Stimulated activated CD4-positive, alpha-beta T cell treated with anti-CD3 and anti-CD28 coated beads, Interleukin-4, amount 100 ng/mL, for 4 hours (primary cell): ENCODE measurements at regions not wholly inside any gene's neighbourhood (a gene's known extent, or its start where the extent isn't known, plus 50 kb on each side); places are given as distances from the start of the nearest gene placed in this dataset.

Experiments
- DNase-seq, 2 experiments: peaks; one replicate each; pipeline ENCODE4 v3.0.0-alpha.2; 2020

DNA sequence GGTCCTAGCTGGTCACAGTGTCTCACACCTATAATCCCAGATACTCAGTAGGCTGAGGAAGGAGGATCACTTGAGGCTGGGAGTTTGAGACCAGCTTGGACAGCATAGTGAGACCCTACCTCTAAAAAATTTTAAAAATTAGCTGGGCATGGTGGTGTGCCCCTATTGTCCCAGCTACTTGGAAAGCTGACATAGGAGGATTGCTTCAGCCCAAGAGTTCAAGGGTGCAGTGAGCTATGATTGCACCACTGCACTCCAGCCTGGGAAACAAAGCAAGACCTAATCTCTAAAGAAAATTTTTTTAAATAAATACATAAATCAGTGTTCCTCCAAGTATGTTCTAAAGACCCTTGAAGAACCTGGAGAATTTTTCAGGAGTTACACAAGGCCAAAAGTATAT, 50.6 kb upstream of the GNAO1 start:
- no peak for DNase-seq

DNA sequence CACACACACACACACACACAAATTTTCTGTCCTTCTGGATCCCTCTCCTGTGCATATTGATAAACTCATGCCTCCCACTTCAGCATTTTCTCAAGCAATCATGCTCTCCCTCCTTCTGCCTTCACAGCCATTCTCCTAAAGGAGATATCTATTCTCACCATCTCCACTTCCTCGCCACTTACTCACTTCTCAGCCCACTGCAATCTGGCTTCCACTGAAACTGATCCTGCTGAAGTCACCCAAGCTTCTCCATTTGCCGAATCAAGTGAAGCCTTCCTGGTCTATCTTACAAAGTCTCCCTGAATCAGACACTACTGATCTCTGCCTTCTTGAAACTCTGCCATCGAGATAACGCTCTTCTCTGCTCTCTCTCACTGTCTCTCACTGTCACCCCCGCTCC, 54.0 kb upstream of the GNAO1 start:
- no peak for DNase-seq

DNA sequence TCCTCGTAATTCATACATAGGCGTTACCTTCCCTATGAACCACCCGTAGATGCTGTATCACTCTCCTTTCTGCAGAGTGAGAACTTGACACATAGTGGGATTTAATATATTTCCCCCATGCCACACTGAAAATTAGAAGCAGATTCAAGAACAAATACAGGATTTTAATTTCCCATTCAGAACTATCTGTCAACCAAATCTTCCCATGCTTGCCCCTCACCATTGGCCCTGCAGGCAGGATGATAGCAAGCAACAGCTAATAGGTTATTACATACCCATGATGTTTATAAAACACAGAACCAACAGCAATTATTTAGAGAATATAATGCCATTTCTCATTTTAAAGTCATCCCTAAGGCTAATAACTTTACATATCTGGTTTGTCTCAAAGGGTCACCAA, 55.0 kb upstream of the GNAO1 start:
- no peak for DNase-seq

DNA sequence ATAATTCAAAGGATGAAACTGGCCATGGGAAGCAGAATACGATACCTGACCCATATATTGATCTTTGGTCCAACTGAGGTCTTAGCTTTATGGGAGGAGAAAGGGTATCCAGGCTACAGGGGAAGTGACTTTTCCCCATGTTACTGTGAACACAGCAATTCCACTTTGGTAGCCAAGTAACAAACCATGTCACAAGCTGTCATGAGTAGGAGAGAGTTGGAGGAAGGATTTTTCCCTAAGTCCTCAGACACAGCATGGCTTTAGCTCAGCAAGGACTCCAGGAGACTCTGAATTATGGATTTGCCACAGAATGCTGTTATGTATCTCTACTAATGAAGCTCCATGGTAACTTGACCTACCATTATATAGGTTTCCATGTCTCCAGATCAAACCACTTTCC, 56.5 kb upstream of the GNAO1 start:
- no peak for DNase-seq

DNA sequence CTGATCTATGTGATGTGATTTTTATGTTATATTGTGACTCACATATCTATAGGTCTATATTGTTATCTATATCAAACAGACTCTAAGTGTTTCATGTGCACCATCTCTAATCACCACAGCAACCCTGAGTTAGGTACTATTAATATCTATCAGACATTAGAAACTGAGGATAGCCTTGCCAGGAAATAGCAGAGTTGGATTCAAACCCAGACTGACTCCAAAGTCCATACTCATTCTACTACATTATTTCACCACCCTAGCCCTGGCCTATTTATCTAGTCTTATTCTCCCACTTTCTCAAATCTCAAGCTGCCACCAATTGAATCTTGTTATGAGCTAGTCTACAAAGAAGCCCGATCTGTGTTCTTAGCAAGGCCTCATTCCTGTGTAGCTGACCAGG, 65.4 kb upstream of the GNAO1 start:
- no peak for DNase-seq

DNA sequence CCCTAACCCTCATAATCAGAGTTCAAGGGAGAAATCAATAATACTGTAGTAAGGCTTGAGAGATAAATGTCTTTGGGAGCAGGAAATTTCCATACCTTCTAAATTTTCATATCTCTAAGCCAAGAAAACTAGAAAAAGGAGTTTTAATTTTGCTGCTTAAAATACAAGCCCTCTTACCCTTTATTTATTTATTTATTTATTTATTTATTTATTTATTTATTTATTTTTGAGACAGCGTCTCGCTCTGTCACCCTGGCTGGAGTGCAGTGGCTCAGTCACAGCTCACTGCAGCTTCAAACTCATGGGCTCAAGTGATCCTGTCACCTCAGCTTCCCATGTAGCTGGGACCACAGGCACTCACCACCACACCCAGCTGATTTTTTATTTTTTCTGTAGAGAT, 69.0 kb upstream of the GNAO1 start:
- DNase-seq = no peak

DNA sequence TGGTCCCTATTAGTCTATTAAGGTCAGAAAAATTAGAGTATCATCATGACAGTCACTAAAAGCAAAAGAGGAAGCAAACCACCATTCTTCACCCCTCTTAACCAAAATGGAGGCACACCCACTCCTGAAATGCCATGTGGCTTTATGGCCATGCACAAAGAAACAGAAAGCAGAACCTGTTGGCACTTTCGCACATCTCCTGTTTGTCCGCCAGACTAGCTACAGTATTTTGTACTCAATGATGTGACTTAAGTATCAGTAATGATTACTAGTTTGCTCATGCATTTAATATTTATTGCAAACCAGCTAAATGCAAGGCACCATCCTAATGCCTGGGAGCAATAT, 70.2 kb upstream of the GNAO1 start:
- DNase-seq = no peak

DNA sequence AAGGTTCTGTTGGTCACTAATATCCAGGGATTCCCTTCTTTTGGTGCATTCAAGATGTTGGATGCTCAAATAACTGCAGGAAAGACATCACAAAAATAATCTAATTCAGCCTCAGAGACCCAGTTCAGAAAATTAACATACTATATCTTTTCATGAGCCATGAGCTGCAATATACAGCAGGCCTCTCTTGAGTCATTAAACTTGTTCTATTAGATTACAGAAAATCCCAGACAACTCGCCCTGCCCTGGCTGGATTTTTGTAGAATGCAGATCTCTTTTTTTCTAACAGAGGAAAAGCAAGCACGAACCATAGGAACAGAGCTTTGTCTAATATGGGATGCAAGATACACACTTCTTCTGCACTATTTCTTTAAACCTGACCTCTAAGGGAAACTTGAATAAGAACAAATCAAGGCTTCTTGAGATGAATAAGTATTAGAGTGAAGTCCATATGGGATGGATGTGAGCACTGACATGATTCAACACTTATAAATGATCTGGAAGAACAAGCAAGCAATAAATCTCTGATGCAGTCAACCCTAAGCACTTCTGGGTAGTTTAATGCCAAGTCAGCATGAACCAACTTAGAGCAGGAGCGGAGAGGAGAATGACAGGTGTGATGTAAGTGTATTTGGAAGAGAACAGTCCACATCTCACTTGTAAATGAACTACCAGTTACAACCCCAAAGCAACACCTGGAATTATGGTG, 70.7 kb upstream of the GNAO1 start:
- no peak for DNase-seq

DNA sequence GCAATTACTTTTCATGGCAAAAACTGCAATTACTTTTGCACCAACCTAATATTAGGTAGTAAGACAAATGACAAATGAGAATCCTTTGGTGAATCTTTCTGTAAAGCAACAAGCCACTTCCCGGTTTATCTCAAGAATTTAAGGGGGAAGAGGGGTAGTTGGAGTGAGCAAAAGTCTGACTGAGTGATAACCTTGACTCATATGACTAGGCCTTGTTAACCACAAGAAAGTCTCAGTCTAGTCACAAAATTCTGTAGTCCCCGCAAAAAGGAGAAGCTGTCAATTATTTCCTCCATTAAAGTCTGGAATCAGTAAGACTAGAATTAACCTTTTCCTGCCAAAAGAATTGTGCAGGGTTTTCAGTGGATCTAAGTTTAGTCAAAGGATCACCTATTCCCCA, 72.2 kb upstream of the GNAO1 start:
- no peak for DNase-seq

DNA sequence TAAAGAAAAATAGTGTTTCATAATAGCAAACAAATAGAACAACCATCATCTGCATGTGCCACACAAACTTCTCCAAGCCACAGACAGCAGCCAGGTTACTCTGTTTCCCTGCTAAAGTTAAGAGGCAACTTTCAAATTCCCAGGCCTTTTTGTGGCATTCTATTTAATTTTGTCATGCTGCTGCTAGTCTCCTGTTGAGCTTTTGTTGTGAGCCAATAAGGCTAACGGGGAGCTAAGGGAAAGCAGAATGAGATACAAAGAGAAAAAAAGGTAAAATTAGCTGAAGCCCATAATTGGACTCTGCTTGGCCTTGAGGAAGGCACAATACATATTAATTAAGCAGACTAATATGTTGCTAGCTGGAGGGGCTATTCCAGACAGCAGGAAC, 74.7 kb upstream of the GNAO1 start:
- DNase-seq = no peak

DNA sequence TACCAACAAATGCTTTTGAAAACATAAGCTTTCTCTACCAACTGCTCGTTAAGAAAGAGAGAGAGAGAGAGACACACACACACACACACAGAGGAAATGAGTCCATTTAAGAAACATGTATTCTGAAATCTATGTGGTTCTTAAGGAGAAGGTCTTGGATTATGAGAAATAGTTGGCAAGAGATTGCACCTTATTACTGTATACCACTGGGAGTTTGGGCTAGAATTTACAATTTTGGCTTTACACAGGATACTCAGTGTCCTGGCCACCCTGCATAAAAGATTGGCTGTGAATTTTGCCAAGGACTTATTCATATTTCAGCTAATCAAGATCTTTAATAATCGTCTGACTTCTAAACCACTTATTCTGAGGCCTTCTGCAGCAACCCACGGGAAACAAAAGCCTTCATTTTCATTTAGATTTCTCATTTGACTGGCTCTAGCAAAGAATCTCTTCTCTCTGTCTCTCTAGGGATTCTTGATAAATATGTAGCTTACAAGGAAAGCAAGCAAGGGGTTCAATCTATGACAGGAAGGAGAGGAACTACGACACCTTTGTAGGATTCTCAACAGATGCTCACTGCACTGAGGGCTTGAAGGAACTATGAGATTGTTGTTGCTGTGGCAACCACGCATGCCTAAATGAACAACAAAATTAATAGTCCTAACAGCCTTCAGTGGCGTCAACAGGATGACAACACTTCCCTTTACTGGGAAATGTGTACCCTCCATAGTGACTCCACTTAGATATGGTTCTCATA, 75.3 kb upstream of the GNAO1 start:
- no peak for DNase-seq

DNA sequence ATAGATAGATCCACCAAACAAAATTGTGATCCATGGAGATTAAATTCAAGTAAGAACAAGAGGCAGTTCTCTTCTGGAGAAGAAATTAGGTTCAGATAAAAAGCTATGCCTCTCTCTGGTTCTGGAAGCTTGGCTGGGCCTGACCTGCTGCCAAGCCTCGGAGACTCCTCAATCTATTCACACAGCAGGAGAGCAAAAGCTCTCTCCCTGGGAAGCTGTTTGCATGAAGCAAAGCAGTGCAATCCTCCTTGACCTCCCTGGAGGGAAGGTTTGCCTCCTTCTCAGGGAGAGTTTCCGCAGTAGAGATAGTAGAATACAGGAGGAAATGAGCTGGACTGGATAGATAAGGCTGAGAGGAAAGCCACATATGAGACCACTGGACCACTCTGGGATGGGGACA, 78.1 kb upstream of the GNAO1 start:
- DNase-seq = no peak

DNA sequence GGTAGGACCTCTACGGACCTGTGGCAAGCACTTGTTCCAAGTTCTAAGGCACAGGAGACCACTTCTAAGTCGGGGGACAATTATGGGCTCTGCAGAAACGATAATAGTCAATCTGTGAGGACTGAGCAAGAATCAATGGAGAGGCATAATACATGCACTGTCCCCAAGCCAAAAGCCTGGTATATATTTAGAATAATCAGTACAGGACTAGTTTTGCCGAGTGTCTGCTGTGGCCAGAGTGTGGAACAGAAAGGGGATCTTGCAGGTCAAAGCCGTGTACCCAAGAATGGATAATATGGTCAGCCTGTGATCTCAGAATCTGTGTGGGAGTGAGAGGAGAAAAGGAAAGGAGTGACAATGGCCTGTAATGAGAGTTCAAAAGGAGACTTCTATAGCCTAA, 80.2 kb upstream of the GNAO1 start:
- no peak for DNase-seq

DNA sequence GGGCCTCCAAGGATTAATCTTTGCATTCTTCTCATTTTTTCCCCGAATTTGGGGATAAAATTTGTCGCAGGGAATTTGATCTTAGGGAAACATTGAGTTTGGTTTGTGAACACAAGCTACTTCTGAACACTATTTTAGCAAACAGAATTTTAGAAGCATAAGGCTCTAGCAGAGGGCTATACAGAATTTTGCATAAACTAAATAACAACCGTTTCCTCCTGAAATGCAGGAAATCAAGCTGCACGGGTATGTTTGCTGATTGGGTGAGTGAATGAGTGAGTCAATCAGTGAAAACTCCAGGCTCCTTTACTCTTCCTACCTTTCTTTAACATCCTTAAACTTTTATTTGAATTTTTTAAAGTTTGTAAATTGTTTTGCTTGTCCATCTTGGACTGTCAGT, 81.3 kb upstream of the GNAO1 start:
- no peak for DNase-seq

DNA sequence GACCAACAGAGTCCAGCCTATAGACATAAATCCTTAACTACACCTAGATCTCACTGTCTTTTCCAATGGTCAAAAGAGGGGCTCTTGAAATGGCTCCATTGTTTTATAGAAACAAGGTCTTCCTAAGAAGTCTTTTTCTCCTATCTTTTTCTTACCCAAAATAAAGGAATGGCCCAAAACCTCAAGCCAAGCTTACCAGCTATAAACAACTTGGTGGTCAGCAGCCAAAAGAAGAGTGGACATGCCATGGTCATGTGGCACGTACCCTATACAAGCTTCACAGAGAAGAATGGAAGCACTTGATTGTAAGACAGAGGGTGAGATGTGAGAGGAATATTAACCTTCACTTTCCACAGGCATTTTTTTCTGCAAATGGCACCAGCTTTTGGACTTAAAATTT, 82.1 kb upstream of the GNAO1 start:
- DNase-seq = no peak

DNA sequence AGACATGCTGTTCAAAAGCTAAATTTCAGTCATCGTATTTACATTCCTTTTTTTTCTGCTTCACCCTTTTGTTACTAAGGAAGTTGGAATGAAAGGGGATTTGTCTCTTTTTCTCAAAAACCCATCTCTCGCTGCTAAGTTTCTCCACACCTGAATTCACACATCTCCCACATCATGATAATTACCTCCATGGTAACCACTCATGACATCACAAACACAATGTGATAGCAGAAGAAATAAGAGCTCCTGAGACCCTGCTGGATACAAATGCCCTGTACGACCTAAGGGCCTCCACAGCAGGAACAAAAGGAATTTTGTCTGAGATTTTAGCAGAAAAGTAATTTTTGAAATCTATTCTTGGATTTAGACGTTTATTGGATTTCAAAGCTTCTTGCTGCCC, 82.6 kb upstream of the GNAO1 start:
- no peak for DNase-seq

DNA sequence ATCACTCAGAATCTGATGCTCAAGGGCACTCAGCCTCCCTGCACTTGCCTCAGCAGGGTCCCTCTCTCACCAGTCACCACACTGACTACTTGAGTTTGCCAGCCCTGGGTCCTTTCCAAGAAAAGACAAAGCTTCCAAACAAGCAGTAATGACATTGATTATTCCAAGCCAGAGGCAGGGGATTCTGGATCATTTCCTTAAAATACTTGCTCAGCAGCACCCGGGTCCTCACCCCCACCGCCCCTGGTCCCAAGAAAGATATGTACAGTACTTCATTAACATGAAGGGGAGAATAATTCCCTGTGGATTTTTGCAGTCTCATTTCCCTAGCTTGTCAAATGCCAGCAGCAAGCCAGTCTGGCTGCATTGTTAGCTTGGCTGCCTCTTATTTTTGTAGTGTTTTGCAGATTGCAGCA, 83.2 kb upstream of the GNAO1 start:
- DNase-seq = no peak

DNA sequence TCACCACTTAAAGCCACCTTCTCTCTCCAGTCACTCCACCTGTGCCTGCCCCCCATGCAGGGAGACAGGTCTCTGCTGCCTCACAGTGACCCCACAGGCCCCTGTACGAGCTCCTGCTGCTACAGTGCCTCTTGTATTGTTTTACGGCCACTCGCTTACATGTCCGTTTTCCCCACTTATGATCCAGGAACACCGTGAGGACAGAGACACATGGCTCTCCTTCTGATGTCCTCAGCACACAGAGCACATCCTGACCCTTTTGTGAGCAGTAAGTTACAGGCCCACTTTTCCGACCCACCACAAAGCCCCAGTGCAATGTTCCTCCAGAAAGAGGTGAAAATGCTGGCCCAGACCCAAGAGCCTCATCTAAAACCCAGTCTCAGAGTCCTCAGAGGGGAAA, 84.8 kb upstream of the GNAO1 start:
- DNase-seq = no peak

DNA sequence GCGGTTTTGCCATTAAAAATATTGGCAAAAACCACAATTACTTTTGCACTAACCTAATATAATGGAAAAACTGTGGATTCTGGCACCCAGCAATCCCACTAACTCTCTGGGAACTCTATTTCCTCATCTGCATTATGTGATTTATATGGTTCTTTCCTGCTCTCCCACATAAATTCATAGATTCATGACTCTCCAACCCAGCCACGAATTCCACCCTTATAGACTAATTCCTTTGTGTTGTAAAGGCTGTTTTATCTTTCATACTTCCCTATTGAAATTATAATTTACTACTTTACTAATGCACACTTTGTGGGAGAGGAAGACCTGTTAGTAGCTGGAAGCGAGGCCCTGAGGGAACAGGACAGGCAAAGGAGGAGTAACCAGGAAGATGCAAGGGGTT, 88.4 kb upstream of the GNAO1 start:
- DNase-seq = no peak

DNA sequence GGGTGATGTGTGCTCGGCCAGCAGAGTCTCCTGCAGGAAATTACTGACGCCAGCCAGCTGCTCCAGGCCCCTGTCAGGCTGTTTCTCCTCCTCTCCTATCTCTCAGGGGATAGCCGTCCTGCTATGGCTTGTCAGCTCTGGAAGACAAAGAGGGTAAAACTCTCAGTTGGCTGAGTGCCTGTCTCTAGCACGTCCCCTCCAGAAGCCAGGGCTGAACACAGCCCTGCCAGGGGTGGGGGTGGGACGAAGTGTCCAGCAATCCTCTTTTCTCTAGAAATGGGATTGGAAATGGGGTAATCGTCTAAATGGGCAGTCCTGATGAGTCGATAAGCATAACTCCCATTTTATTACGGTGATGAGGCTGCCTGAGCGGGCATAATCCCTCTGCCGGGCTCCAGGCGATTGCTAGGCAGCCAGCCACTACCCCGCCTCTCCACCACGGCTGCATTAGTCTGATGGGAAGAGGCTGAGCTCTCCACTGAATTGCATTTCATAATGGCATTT, 89.1 kb upstream of the GNAO1 start:
- DNase-seq = no peak

DNA sequence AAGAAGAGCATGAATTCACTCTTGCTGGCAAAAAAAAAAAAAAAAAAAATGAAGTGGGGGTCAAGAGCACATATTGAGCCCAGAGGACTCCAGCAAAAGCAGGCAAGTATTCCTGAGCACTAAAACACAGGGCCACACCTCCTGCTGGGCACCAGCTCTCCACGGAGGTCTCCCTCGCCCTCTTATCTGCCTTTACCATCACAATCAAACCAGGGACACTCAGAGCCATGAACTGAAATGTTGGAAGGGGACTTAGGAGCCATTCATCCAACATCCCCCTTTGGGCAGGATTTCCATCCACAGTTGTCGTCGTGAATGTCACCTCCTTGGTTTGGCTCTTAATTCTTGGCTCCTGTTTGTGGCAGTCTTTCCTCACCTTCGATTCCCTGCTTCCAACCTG, 89.8 kb upstream of the GNAO1 start:
- no peak for DNase-seq

DNA sequence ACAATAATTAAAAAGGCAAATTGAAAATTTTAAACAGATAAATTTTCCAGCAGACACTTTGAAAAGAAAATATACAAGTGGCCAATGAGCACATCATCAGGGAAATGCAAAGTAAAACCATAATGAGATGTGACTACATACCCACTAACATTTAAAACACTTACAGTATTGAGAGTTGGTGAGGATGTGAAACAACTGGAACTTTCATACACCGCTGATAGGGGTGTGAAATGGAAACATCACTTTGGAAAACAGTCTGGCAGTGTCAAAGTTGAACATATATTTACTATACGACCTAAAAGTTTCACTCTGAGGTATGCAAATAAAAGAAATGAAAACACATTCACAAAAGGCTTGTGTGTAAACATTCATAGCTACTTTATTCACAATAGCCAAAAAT, 94.0 kb upstream of the GNAO1 start:
- DNase-seq = no peak

DNA sequence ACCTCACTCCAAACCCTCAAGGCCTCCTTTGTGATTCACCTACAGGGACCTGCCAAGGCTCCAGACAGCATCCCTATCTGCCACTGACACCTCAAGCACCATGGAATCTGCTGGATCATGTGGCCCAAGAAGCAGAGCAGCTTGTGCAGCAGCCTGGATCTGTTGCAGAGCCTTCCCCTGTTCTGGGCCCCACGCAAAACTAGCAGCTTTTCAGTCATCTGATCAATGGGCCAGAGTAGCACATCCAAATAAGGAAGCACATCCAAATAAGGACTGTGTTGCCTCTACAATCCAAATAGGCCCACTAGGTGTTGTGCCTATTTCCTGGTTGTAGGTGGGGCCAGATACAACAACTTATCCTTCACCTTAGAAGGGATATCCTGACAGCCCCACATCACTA, 97.1 kb upstream of the GNAO1 start:
- no peak for DNase-seq

DNA sequence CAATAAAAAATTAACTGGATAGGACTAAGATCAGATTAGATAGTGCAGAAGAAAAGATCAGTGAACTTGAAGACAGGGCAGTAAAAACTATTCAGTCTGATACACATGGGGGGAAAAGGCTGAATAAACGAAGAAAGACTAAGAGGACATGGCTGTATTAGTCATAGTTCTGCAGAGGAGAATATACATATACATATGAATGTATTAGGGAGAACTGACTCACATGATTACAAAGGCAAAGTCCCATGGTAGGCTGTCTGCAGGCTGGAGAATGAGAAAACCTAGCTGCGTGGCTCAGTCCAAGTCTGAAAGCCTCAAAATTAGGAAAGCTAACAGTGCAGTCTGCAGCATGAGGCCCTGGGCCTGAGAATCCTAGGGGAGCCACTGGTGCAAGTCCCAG, 98.2 kb upstream of the GNAO1 start:
- DNase-seq = no peak

DNA sequence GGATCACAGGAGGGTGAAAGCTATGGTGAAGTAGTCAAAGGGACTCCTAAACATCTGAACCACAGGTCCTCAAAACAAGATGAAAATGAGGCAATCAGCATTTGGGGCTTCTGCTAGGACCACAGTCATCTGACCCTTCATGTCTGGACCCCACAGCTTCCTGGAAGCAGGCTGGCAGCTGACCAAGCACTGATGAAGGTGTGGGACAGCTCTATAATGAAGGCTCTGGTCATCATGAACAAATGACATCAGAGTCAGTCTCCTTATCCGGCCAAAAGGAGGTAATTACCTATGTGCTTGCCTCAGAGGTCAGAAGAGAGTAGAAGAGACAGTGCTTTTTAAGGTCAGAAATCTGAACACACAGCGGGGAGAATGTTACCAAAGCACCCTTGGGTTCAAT, 101.2 kb upstream of the GNAO1 start:
- no peak for DNase-seq
